AG09309 (cell line): ENCODE measurements at regions not wholly inside any gene's neighbourhood (a gene's known extent, or its start where the extent isn't known, plus 50 kb on each side); places are given as distances from the start of the nearest gene placed in this dataset.
"Not testable (repeated sequence)": the region's sequence is repeated elsewhere in the genome, so short reads cannot be mapped to it uniquely, and the experiment has no call there.

ENCODE experiments used
- DNase-seq: peaks from one replicate; pipeline ENCODE4 v3.0.0-alpha.2; 2010; ENCODE audit warnings: low read depth
- H3K4me3 ChIP-seq: 2 replicates; pipeline ENCODE4 v1.5.1; 2011; ENCODE audit warnings: mild to moderate bottlenecking, low read depth, low read length, moderate library complexity; ENCODE audit not compliant: control insufficient read depth
- CTCF ChIP-seq: IDR thresholded peaks from 2 replicates; pipeline ENCODE4 v1.5.1; 2011; ENCODE audit warnings: mild to moderate bottlenecking, low read depth, low read length, inconsistent platforms; ENCODE audit not compliant: insufficient read depth, control insufficient read depth; ENCODE audit errors: missing control alignments

- no peak for DNase-seq
- no peak overlapping the region for H3K4me3 ChIP-seq
- no peak for TF ChIP-seq CTCF
Observed at GRCh38 chr13:70987043-70987442, 878.8 kb upstream of the KLHL1 start.

GRCh38 chr13:70985371-70985770 is 877.1 kb upstream of the KLHL1 start:
- no peak overlapping the region for H3K4me3 ChIP-seq
- TF ChIP-seq CTCF = no peak
- DNase-seq = no peak

GRCh38 chr13:70981219-70981618 is 873.0 kb upstream of the KLHL1 start:
- not testable (repeated sequence) for H3K4me3 ChIP-seq, DNase-seq

- DNase-seq = no peak
- no peak for TF ChIP-seq CTCF
- H3K4me3 ChIP-seq = no peak overlapping the region
Observed at GRCh38 chr13:70969321-70969720, 861.1 kb upstream of the KLHL1 start.

- no peak for DNase-seq
- no peak overlapping the region for H3K4me3 ChIP-seq
- TF ChIP-seq CTCF = no peak
Observed at GRCh38 chr13:70967564-70967963, 859.3 kb upstream of the KLHL1 start.

- DNase-seq = no peak
- no peak overlapping the region for H3K4me3 ChIP-seq
- no peak for TF ChIP-seq CTCF
Observed at GRCh38 chr13:70964874-70965273, 856.6 kb upstream of the KLHL1 start.

GRCh38 chr13:70964124-70964523 is 855.9 kb upstream of the KLHL1 start:
- no peak for TF ChIP-seq CTCF
- no peak overlapping the region for H3K4me3 ChIP-seq
- DNase-seq = no peak
